ENCODE measurements at regions not wholly inside any gene's neighbourhood (a gene's known extent, or its start where the extent isn't known, plus 50 kb on each side); places are given as distances from the start of the nearest gene placed in this dataset.
A peak's percentile ranks its signal among the peaks of the same experiment; 100 is the strongest.

DNA sequence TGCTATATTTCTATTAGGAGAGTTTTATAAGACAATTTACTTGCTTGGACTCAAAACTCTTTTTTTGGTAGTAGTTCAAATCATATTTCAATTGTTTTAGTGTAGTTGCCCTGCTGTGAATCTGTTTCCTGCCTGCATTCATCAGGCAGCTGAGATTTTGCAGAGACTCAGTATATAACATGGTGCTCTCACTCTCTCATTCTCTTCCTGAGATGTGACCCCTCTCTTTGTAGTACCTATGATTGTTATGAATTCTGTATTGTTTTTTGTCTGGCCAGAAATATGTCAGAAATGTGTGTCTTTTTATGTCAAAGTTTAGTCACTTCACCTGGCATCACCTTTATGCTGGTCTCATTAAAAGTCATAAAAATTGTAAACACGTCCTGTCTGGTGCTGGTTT is 374.0 kb downstream of the RAPGEF2 start:
- H3K27ac Mint-ChIP-seq = no peak overlapping the region
- no peaks in the 10 kb centered on the region for H3K4me1 Mint-ChIP-seq
- H3K27me3 Mint-ChIP-seq = no peaks in the 10 kb centered on the region
- H3K4me3 Mint-ChIP-seq = no peak overlapping the region
- no peaks in the 10 kb centered on the region for H3K9me3 Mint-ChIP-seq
- H3K36me3 Mint-ChIP-seq = no peaks in the 10 kb centered on the region
- ATAC-seq = no peak

DNA sequence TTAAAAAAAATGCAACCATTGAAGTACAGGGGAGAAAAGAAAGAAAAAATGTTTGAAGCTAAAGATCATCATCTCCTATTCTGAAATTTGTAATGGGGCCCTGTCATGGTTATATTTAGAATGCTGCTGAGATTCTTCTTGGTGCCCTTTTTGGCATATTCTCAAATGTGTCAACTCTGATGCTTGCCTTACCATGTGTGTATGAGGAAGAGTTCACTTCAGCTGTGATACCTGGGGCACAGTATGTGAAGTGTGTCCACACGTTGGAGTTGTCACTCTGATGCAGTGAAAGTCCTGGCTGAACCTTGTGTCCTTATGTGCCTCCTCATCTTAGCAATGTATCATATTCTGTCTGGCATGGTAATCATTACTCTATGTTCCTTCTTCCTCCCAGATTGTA is 377.9 kb downstream of the RAPGEF2 start:
- Mint-ChIP-seq H3K27me3 (no peaks in the 10 kb centered on the region), H3K4me1 (no peaks in the 10 kb centered on the region), H3K27ac (no peak overlapping the region), H3K9me3 (no peaks in the 10 kb centered on the region), H3K36me3 (no peaks in the 10 kb centered on the region), H3K4me3 (no peak overlapping the region)
- no peak for ATAC-seq

DNA sequence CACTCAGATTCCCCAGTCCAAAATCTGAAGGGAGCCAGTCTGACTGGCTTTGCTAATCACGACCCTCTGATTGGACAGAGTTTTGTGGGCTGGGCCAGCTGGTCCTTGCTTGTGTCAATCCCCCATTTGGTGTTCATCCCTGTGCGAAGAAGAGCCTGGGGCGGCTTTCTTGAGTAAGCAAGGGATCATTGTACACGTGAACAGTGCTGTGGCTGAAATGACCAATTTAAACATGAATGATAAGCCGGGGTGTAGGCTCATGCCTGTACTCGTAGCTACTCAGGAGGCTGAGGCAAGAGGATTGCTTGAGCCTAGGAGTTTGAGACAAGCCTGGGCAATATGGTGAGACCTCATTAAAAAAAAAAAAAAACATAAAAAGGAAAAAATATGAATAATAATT is 379.1 kb downstream of the RAPGEF2 start:
- Mint-ChIP-seq H3K36me3 (no peaks in the 10 kb centered on the region), H3K4me1 (no peaks in the 10 kb centered on the region), H3K27me3 (peaks cover 10% of the 10 kb centered on the region), H3K4me3 (no peak overlapping the region), H3K9me3 (no peaks in the 10 kb centered on the region), H3K27ac (no peak overlapping the region)
- no peak for ATAC-seq

DNA sequence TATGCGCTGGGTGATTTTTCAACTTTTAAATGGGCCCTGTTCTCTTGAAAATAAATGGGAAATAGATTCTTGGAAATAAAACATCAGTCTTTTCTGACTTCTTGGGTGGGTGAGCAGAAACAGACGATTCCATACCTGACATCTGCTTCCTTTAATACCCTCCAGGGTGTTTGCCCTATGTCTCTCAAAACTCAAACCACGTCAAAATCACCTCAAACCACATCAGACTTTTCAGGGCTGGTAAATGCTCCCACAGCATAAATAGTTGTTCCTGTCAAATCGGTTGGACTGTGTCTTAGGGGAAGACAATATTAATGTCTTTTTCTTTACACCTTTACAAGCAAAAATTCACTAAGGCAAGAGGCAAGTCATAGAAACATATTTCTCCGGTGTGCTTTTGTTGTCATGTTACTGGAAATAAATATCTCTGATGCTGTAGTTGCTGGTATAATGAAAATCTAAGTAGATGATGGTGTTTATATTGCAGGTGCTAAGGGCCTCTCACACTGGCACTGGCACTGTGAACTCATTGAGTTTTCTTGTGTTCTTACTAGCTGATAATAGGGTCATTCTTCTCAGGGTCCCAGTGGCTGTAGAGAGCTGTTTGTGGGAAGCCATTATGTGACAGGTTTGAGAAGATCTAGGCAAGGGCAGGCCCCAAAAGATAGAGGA is 380.4 kb downstream of the RAPGEF2 start:
- H3K4me3 Mint-ChIP-seq = no peak overlapping the region
- peaks cover 16% of the 10 kb centered on the region for H3K27me3 Mint-ChIP-seq
- H3K27ac Mint-ChIP-seq = no peak overlapping the region
- H3K9me3 Mint-ChIP-seq = no peaks in the 10 kb centered on the region
- H3K36me3 Mint-ChIP-seq = no peaks in the 10 kb centered on the region
- H3K4me1 Mint-ChIP-seq = no peaks in the 10 kb centered on the region
- ATAC-seq = no peak

DNA sequence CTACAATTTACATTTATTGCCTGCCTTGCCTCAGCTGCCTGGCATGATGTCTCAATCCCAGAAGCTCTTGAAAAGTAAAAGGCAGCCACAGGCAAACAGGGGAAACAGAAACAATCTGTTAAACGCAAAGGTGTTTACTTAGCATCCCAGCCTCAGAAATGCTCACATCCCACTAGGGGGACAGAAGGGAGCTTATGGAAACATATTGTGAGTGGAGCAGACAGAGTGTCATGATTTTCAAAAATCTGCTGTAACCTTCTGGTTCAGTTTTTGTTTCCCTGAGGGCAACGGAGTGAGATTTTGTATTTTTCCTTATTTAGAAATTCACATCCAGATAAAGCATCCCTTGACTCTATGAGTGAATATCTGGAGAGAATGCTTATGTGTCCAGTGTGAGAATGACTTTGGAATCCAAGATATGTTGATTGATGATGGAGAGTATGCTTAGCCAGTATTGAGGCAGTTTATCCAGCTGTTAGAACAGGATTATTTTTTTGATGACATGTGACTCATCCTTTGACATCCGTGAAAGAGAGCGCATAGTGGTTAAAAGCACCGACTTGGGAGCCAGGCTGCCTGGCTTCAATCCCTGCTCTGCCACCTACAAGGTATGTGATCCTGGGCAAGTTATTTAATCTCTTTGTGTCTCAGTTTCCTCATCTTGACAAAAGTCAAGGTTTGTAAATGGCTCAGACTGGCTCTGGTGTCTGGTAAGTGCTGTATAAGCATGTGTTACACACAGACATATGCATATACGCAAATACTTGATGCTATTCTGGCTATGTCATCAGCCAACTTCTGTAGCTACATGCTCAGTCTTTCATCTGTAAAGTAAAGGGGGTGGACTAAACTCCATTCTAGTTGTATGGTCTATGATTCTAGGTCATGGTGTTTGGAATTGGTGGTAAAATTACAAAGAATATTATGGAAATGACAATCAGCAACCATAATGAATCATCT is 381.2 kb downstream of the RAPGEF2 start:
- no peaks in the 10 kb centered on the region for H3K36me3 Mint-ChIP-seq
- no peaks in the 10 kb centered on the region for H3K9me3 Mint-ChIP-seq
- H3K27me3 Mint-ChIP-seq = peaks cover 16% of the 10 kb centered on the region
- no peak overlapping the region for H3K4me3 Mint-ChIP-seq
- H3K27ac Mint-ChIP-seq = no peak overlapping the region
- no peaks in the 10 kb centered on the region for H3K4me1 Mint-ChIP-seq
- ATAC-seq = no peak

DNA sequence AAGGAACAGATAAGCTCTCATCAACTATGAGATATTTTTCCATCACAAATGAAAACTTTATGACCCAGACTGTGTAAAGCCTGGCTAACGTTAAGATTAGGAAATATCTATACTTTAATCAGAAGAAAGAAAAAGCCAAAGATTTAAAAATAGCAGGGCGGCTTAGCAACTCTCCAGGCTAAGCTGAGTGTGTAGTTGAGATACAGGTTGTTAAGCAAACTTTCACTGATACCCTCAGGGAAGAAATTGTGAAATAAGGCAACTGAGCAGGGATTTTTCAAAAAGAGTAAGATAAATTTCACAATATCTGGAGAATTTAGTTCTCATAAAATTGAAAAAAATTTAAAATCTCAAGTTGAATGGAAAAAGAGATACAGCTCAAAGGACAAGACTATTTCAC is 382.0 kb downstream of the RAPGEF2 start:
- H3K9me3 Mint-ChIP-seq = no peaks in the 10 kb centered on the region
- H3K27me3 Mint-ChIP-seq = peaks cover 16% of the 10 kb centered on the region
- no peak overlapping the region for H3K27ac Mint-ChIP-seq
- H3K4me3 Mint-ChIP-seq = no peak overlapping the region
- H3K4me1 Mint-ChIP-seq = no peaks in the 10 kb centered on the region
- no peaks in the 10 kb centered on the region for H3K36me3 Mint-ChIP-seq
- no peak for ATAC-seq

DNA sequence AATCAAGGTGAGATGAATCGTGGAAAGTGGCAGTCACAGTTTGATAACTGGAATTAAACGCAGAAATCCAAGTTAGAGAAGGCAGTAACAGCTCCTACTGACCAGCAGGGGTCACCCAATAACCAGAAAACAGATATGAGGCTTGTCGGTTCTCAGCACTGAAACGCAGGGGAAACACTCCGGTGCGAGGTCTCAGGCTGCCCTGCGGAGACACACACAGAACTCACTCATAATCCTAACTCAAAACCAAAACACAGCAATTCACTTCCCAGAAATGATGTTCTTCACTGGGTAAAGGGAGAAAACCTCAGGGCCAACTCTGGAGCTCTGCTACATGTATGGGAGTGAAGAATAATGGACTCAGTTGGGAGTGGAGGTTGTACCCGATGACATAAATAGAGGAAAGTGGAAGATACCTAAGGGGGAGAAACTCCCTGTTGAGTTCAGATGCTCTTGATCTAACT is 384.4 kb downstream of the RAPGEF2 start:
- H3K36me3 Mint-ChIP-seq = no peaks in the 10 kb centered on the region
- ATAC-seq = peak; percentile 57
- no peak overlapping the region for H3K27ac Mint-ChIP-seq
- H3K27me3 Mint-ChIP-seq = peaks cover 16% of the 10 kb centered on the region
- H3K4me1 Mint-ChIP-seq = no peaks in the 10 kb centered on the region
- no peak overlapping the region for H3K4me3 Mint-ChIP-seq
- peaks cover 6% of the 10 kb centered on the region for H3K9me3 Mint-ChIP-seq

DNA sequence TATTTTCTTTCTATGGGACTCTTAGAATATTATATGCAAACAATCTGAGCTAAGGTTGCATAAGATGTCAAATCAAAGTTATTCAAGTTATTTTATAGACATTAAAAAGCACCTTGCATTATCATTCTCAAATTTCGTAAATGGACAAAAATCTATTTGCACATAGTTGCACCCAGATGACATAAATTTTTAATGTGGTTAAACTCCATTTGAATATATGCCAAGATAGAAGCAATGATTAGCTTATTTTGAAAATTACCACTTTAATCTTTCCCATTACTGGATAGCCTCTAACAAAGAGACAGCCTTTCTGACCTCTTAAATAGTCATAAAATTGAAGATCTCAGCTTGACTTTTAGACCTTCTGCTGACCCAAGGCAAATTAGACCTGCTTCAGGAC is 386.8 kb downstream of the RAPGEF2 start:
- Mint-ChIP-seq H3K4me3 (no peak overlapping the region), H3K27me3 (peaks cover 16% of the 10 kb centered on the region), H3K4me1 (no peaks in the 10 kb centered on the region), H3K9me3 (peaks cover 10% of the 10 kb centered on the region), H3K36me3 (no peaks in the 10 kb centered on the region), H3K27ac (no peak overlapping the region)
- no peak for ATAC-seq

DNA sequence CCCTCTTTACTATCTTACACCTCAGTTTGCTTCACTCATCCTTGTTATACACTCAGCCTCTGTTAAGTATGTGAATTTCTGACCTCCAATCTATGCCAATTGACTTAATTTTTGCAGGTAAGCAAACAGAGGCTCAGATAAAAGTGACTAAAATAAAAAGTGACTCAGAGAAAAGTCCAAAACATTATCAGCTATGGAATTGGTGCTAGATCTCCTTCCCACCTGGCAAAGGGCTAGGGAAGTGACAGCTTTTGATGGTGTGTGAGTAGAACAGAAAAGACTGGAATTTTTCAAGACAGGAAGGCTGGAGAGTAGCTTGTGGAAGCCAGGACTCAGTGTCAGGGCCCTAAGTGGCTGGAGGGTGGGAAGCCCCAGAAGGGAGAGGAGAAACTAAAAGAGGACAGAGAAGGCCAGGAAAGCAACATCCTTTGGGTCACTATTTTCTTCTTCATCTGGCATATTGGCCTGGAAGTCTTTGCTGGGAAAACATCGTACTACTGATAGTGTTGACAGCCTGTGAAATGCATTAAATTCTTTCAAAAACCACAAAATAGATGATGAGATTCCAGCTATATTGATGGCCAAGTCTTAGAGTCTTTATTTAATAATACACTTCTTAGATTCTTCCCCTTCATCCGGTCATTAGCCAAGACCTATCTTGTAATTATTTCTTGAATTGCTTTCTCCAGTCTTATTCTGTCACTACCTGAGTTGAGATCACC is 392.8 kb downstream of the RAPGEF2 start:
- no peak overlapping the region for H3K4me3 Mint-ChIP-seq
- H3K27ac Mint-ChIP-seq = no peak overlapping the region
- ATAC-seq = no peak
- peaks cover 10% of the 10 kb centered on the region for H3K9me3 Mint-ChIP-seq
- H3K27me3 Mint-ChIP-seq = no peaks in the 10 kb centered on the region
- H3K4me1 Mint-ChIP-seq = no peaks in the 10 kb centered on the region
- H3K36me3 Mint-ChIP-seq = no peaks in the 10 kb centered on the region

DNA sequence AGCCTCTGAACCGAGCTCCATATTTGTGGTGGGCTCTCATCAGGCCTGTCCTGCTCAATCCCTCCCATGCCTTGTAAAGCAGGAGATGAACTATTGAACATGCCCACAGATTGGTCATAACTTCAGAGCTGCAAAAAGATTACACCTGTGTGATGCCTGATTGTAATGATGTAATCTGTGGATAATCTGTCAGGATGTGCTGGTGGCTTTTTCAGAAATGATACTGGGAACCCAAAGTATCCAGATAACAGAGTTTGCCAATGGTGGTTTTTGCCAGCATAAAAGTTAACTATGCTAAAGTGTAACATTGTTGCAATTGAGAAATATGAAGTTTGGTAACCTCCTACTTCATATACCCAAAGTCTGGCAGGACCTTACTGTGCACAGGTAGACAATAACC is 393.4 kb downstream of the RAPGEF2 start:
- no peaks in the 10 kb centered on the region for H3K27me3 Mint-ChIP-seq
- no peaks in the 10 kb centered on the region for H3K36me3 Mint-ChIP-seq
- no peak overlapping the region for H3K27ac Mint-ChIP-seq
- no peak overlapping the region for H3K4me3 Mint-ChIP-seq
- H3K4me1 Mint-ChIP-seq = no peaks in the 10 kb centered on the region
- no peak for ATAC-seq
- peaks cover 7% of the 10 kb centered on the region for H3K9me3 Mint-ChIP-seq

DNA sequence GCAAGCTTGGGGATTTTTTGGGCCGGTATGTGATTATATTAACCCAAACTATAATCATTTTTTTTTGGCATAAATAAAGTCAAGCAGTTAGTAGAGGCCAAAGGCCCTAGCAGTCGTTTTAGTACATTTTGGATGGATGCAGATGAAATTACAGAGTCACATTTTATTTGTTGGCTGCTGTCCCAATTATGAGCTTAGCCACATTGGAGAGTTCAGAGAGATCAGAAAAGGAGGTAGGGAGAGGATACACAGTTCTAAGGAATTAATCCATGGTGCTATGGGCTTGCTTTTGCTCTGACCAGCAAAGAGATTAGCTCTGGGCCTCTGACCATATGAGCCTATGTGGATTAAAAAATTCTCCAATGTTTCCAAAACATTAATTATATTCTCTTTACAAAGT is 395.1 kb downstream of the RAPGEF2 start:
- Mint-ChIP-seq H3K4me1 (no peaks in the 10 kb centered on the region), H3K9me3 (peaks cover 5% of the 10 kb centered on the region), H3K4me3 (no peak overlapping the region), H3K27me3 (no peaks in the 10 kb centered on the region), H3K27ac (no peak overlapping the region), H3K36me3 (no peaks in the 10 kb centered on the region)
- no peak for ATAC-seq

DNA sequence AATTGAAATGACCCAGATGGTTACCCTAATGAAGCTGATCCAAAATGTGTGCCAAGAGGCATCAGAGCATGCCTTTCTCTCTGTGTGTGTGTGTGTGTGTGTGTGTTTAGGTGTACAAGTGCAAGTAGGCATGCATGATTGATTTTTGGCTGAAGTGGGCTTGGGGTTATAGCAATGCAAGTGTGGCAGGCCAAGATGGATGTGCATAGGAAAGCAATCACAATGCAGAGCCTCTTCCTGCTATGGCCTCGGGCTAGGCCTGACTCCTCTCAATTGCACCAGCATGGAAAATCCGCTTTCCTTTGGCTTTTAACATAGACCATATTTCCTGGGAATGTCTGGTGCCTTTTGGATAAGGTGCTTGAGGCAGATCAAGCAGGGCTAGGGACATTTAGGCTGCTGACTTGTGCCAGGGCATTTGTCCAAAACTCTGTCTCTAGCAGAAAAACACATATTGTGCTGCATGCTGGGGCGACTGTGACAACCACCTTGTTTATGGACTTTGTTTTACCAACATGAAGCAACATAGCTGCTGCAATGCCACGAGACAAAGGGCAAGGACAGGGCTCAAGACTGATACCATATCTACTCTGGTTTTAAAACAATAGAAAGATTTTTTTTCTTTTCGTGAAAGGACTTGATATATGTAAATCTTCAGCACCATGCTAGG is 395.7 kb downstream of the RAPGEF2 start:
- H3K36me3 Mint-ChIP-seq = no peaks in the 10 kb centered on the region
- H3K9me3 Mint-ChIP-seq = peaks cover under 1% of the 10 kb centered on the region
- H3K27ac Mint-ChIP-seq = no peak overlapping the region
- H3K4me3 Mint-ChIP-seq = no peak overlapping the region
- no peaks in the 10 kb centered on the region for H3K27me3 Mint-ChIP-seq
- no peaks in the 10 kb centered on the region for H3K4me1 Mint-ChIP-seq
- no peak for ATAC-seq

DNA sequence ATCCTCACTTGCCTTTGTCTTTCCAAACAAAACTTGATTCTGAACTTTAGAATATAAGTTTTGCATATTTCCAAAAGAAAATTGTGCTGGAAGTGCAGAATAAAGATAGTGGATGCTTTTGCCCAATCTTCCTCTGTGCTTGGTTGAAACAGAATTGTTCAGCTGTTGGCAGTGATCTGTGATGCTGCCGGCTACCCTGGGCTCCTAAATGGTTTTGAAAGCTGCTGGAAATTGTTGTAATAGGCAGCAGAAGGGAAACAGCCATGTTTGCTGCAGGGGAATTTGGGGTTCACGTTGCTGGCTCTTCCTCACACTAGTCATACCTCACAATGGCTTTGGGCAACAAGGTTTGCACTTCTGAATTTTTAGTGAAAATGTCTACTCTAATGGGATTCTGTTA is 398.0 kb downstream of the RAPGEF2 start:
- no peak overlapping the region for H3K4me3 Mint-ChIP-seq
- ATAC-seq = no peak
- H3K36me3 Mint-ChIP-seq = no peaks in the 10 kb centered on the region
- H3K9me3 Mint-ChIP-seq = no peaks in the 10 kb centered on the region
- peaks cover 2% of the 10 kb centered on the region for H3K27me3 Mint-ChIP-seq
- no peaks in the 10 kb centered on the region for H3K4me1 Mint-ChIP-seq
- no peak overlapping the region for H3K27ac Mint-ChIP-seq

DNA sequence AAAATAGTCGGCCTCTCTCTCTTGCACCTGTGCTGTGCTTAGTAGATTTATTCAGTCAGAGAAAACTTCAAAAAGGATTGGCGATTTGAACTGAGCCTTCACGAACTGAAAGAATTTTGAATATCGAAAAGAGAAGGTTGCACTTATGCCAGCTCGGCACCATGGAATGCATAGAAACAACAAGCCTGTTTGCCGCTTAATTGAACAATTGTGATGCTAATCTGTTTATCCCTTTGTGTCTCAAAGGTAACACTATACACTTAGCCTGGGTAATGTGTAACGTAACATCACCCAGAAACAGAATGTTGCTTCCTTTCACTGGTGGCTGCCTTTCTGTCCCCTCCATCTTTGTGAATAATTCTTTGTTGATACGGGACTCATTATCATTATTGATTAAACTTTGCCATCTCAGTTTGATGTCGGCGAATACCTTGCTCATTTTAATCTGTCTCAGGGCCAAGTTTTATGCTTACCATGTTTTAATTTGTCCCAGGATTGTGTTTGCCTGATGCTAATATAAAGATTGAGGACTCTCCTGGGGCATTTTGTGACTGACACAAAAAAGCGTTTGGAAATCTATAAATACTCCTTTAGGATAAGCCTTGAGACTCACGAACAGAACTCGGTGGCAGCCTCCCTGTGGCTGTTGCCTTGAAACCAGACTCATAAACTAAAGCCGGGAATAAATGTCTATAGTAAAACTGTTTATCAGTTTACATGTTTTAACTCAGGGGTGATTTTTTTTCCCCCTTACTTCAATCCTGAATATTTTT is 400.5 kb downstream of the RAPGEF2 start:
- peaks cover 9% of the 10 kb centered on the region for H3K27me3 Mint-ChIP-seq
- no peak overlapping the region for H3K4me3 Mint-ChIP-seq
- no peaks in the 10 kb centered on the region for H3K9me3 Mint-ChIP-seq
- H3K36me3 Mint-ChIP-seq = no peaks in the 10 kb centered on the region
- H3K4me1 Mint-ChIP-seq = no peaks in the 10 kb centered on the region
- no peak for ATAC-seq
- H3K27ac Mint-ChIP-seq = no peak overlapping the region
